Psoas muscle (tissue), 7 donors: ENCODE measurements at regions not wholly inside any gene's neighbourhood (a gene's known extent, or its start where the extent isn't known, plus 50 kb on each side); places are given as distances from the start of the nearest gene placed in this dataset.
A peak's percentile ranks its signal among the peaks of the same experiment; 100 is the strongest.

Source experiments
- ATAC-seq, 4 donors: fragments of 200-7000 bp; cut with Tn5 transposase; one replicate each; pipeline ENCODE4 v1.9.1; 2020; ENCODE audit warnings: moderate library complexity in 3 of 4, mild to moderate bottlenecking in 2 of 4
- DNase-seq, 2 donors: peaks; one replicate each; pipeline ENCODE4 v3.0.0-alpha.2; 2020
- H3K27ac ChIP-seq: fragments of 200-600 bp; one replicate; pipeline ENCODE4 v1.8.0; 2022
- H3K27me3 ChIP-seq, 3 donors: fragments of 200-600 bp in 1 of 3; one replicate each; pipeline versions ENCODE4 v1.6.1 to v1.8.0; 2013 to 2022; ENCODE audit warnings: low read length in 2 of 3, mild to moderate bottlenecking in 2 of 3, moderate library complexity in 1 of 3; ENCODE audit not compliant: insufficient read depth in 3 of 3
- H3K36me3 ChIP-seq, 2 donors: fragments of 200-600 bp in 1 of 2; one replicate each; pipeline versions ENCODE4 v1.6.1 to v1.8.0; 2013 to 2022; ENCODE audit warnings: low read depth in 1 of 2, mild to moderate bottlenecking in 1 of 2, moderate library complexity in 1 of 2; ENCODE audit not compliant: insufficient read depth in 1 of 2
- H3K4me1 ChIP-seq: fragments of 200-600 bp; one replicate; pipeline ENCODE4 v1.8.0; 2022
- H3K4me3 ChIP-seq: fragments of 200-600 bp; one replicate; pipeline ENCODE4 v1.8.0; 2022; ENCODE audit warnings: mild to moderate bottlenecking
- H3K9me3 ChIP-seq: fragments of 200-600 bp; one replicate; pipeline ENCODE4 v1.8.0; 2022
- WGBS, 3 donors: extraction: QIAGEN DNeasy Blood & Tissue Kit; methylation state at CpG; one replicate each; pipeline versions ENCODE4 v1.1.6 to v1.1.7; 2013; 5-methylcytosine and 5-hydroxymethylcytosine counted together
- intact Hi-C, 2 donors: fragments of 100-400 bp; cut with DNase I; formaldehyde crosslinking; loops; one replicate each; pipeline versions ENCODE4 v1.11.0 to v1.14.2; 2022
- TF ChIP-seq, protein P1 (sequence below): fragments of 200-600 bp; IDR thresholded peaks from one replicate; pipeline ENCODE4 v1.8.0; 2022; ENCODE audit warnings: antibody characterized with exemption
- donor health status: healthy with polysubstance abuse.
- donor health status: DM: no; HTN: no; CAD: no; lungs with moderate emphysema.
- donor health status: Bipolar disorder and iron deficiency.
- donor health status: healthy.
- donor health status: DM: yes; HTN: yes; CAD: no.
- donor health status: DM: no; HTN: no; CAD: no.
- donor health status: DM: yes; HTN: yes; CAD: no.

DNA sequence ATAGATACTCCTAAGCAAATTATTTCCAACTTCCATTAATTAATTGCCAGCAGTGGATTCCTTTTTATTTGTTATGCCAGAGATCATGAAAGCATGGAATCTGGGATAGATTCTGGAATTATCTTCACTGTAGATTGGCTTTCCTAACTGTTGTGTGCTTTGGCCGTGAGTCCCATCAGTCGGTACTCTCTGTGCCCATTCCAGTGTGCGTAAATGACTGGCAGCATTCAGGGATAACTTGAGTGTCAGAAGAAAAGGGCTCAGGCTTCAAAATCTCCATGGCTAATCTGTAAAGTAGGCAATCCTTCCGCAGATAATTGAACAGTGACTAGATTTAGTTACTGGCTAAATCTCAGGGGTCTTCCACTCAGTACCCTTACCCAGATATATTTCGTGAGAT is 76.8 kb upstream of the TMEM164 start:
- H3K9me3 ChIP-seq: no peaks in the 10 kb centered on the region
- DNase-seq (no peak), ATAC-seq (peak in 3 of 4 donors; percentile 64 to 78 (median 73))
- no peaks in the 10 kb centered on the region for H3K27me3 ChIP-seq
- no peak overlapping the region for H3K4me3 ChIP-seq
- H3K4me1 ChIP-seq: peaks cover 12% of the 10 kb centered on the region
- TF ChIP-seq, protein P1, sequence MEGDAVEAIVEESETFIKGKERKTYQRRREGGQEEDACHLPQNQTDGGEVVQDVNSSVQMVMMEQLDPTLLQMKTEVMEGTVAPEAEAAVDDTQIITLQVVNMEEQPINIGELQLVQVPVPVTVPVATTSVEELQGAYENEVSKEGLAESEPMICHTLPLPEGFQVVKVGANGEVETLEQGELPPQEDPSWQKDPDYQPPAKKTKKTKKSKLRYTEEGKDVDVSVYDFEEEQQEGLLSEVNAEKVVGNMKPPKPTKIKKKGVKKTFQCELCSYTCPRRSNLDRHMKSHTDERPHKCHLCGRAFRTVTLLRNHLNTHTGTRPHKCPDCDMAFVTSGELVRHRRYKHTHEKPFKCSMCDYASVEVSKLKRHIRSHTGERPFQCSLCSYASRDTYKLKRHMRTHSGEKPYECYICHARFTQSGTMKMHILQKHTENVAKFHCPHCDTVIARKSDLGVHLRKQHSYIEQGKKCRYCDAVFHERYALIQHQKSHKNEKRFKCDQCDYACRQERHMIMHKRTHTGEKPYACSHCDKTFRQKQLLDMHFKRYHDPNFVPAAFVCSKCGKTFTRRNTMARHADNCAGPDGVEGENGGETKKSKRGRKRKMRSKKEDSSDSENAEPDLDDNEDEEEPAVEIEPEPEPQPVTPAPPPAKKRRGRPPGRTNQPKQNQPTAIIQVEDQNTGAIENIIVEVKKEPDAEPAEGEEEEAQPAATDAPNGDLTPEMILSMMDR: no peak
- no peaks in the 10 kb centered on the region for H3K36me3 ChIP-seq
- WGBS, 3 donors: 40 to 48% (median 43%) methylated on average over 5 of the region's 5 CpGs
- intact Hi-C loops: loop anchor here (5.0 to 10.0 kb wide), 2 partner anchors 66 to 79 kb away; partner anchors contain the start of gene TMEM164 (in 1 of the 2)
- H3K27ac ChIP-seq: peak overlapping the region; percentile 89

DNA sequence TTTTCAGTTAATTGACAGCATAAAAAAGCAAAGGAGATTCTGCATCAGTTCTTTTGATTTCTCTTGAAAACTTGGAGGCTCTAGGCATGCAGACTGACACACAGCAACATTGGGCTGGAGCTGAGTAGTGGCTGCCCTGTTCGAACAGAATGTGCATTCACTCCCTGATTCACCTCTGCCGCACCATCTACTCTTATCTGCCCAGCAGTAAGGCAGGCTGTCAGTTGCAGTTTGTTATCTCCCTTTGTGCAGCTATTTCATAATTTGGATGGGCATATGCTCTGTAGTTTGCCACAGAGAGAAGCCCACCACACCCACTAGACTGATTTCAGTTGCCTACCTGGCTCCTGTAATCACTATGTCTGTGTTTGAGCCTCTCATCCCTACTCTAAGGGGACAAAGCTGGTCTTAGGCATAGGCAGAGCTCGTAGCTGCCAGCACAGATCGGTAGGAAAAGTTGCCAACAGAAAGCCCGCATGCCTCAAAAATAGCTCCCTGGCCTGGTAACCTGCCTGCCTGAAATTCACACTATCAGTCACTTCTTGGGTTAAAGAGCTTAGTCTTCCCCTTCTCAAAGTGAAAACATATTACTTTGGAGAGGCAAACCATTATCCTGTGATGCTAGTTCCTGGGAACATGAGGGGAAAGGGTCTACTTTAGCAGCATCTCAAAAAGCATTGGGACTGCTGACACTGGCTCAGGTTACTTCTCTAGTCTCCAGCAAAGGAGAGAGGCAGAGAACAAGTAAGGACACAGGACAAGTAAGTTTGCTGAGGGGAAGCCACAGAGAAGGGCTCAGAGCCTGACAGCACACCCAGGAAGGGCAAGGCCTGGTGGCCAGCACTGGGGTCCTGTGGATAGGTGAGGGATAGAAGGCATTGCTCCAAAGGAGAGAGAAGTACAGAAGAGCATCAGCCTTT is 75.9 kb upstream of the TMEM164 start:
- Histone ChIP-seq H3K4me3 (no peak overlapping the region), H3K27ac (peak overlapping the region; percentile 89), H3K4me1 (peaks cover 12% of the 10 kb centered on the region), H3K36me3 (no peaks in the 10 kb centered on the region), H3K27me3 (no peaks in the 10 kb centered on the region), H3K9me3 (no peaks in the 10 kb centered on the region)
- WGBS, 3 donors: 33 to 61% (median 47%) methylated on average over 5 of the region's 5 CpGs
- TF ChIP-seq, protein P1: no peak
- no peak for DNase-seq
- peak; percentile 59 to 68 (median 62) for ATAC-seq
- intact Hi-C loops: loop anchor here (5.0 to 10.0 kb wide), 2 partner anchors 65 to 78 kb away; partner anchors contain the start of gene TMEM164 (in 1 of the 2)

DNA sequence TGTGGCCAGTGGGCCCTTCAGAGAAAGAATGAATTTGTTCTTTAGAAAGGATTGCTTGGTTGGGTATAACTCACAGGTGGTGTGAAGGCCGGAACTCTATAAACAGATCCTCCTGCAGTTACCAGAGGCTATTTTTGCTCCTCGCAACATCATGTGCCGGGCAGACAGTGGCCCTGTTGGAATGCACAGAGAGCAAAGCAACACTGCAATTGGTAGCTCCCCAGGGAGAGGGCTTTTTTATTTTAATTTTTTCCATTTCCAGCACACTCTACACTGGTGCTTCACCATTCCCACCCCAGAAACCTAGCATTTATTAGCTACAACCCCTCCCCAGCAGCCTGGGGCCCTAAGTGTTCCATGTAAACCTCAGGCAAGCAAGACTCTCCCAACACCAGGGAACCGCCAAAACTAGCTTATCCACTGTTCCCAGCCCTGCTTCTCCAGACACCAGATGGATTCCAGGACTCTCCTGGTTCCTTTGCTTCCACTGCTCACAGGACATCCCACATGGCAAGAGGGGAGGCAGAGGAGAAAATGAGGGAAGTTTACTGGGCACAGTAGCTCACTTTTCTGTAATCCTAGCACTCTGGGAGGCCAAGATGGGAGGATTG is 75.1 kb upstream of the TMEM164 start:
- H3K4me1 ChIP-seq: peaks cover 12% of the 10 kb centered on the region
- WGBS, 3 donors: 22 to 52% (median 50%) methylated on average over 4 of the region's 4 CpGs
- no peaks in the 10 kb centered on the region for H3K9me3 ChIP-seq
- ATAC-seq (peak; percentile 90 to 94 (median 92)), DNase-seq (no peak)
- TF ChIP-seq, protein P1: no peak
- H3K36me3 ChIP-seq: no peaks in the 10 kb centered on the region
- no peak overlapping the region for H3K4me3 ChIP-seq
- H3K27ac ChIP-seq: peak overlapping the region; percentile 89
- intact Hi-C loops: loop anchor here (5.0 to 10.0 kb wide), 2 partner anchors 65 to 77 kb away; partner anchors contain the start of gene TMEM164 (in 1 of the 2)
- H3K27me3 ChIP-seq: no peaks in the 10 kb centered on the region

DNA sequence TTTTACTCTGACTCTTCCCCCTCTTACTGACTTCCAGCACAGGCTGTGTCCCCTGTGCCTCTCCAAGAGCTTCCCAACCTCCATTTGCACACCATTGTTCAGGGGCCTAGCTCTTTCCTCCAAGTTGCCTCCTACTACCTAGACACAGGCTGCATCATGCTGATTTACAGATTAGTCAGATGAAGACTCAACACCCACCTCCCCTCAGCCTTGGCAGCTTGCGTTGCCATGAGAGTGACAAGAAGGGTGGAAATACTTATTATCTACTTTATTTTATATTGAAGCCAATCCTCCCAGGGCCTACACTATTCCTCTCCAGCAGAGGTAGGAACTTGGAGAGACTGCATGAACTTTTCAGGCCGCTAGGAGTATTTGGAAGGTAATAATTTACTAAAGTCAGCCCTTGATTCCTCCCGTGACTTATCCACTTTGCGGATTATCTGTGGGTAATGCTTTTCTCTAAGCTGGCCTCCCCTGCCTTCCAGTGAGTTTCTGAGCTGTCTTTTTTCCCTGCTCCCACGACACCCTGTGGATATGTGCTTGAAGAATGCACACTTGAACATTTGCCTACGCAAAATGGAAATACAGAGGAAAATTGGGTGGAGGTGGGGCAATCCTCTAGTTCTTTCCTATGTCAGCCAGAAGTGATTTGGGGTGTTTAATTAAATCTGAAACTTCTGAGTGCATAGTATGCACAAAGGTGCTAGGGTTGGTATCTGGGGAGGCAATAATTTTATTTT is 74.1 kb upstream of the TMEM164 start:
- TF ChIP-seq, protein P1: no peak
- WGBS, 3 donors: 64 to 85% (median 84%) methylated on average over 6 of the region's 6 CpGs
- Histone ChIP-seq H3K36me3 (no peaks in the 10 kb centered on the region), H3K27ac (peak overlapping the region; percentile 89), H3K27me3 (no peaks in the 10 kb centered on the region), H3K4me3 (no peak overlapping the region), H3K4me1 (peaks cover 12% of the 10 kb centered on the region), H3K9me3 (no peaks in the 10 kb centered on the region)
- no peak for DNase-seq
- ATAC-seq: no peak
- intact Hi-C loops: loop anchor here (5.0 to 10.0 kb wide), 2 partner anchors 64 to 76 kb away; partner anchors contain the start of gene TMEM164 (in 1 of the 2)
